A673 (cell line): ENCODE measurements at regions not wholly inside any gene's neighbourhood (a gene's known extent, or its start where the extent isn't known, plus 50 kb on each side); places are given as distances from the start of the nearest gene placed in this dataset.

ENCODE experiments used
- CTCF ChIP-seq: fragments of 300-800, 200-600 bp; sonication (generic); conservative IDR thresholded peaks from 2 replicates; pipeline ENCODE4 v1.5.1; 2017; ENCODE audit warnings: low read depth, mild to moderate bottlenecking, antibody characterized with exemption, low read length, moderate library complexity, mixed read lengths
- EZH2 ChIP-seq: fragments of 200-600 bp; sonication (generic); IDR thresholded peaks from 2 replicates; pipeline ENCODE4 v1.6.1; 2017; ENCODE audit warnings: borderline replicate concordance, low read depth, mild to moderate bottlenecking, mixed read lengths, antibody characterized with exemption, low read length; ENCODE audit not compliant: poor library complexity, severe bottlenecking

- TF ChIP-seq CTCF (no peak), EZH2 (no peak)
Observed at GRCh38 chr7:94855589-94855988, 51.8 kb upstream of the PPP1R9A start.
